ENCODE measurements at regions not wholly inside any gene's neighbourhood (a gene's known extent, or its start where the extent isn't known, plus 50 kb on each side); places are given as distances from the start of the nearest gene placed in this dataset.

DNA sequence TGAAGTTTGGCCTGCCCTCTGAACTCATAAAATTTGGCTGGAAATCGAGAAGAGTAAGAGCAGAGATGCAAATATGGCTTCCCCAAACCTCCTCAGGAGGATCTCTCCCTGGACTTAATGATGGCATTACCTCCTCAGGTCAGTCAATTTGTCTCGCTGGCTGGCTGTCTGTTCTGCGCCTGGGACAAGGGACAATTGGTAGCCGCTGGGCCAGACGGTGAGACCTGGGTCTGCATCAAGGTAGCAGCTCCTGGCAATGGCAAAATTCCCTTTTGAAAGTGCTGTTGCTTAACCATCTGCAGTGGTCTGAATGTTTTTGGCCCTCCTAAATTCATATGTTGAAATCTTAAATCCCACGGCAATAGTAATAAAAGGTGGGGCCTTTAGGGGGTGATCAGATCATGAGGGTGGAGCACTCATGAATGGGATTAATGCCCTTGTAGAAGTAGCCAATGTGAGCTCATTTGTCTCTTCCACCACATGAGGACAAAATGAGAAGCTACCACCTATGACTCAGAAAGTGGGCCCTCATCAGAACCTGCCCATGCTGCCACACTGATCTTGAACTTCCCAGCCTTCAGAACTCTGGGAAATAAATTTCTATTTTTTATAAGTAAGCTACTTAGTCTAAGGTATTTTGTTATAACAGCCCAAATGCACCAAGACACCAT, 439.3 kb upstream of the KLF4 start:
- TF ChIP-seq, protein P1, sequence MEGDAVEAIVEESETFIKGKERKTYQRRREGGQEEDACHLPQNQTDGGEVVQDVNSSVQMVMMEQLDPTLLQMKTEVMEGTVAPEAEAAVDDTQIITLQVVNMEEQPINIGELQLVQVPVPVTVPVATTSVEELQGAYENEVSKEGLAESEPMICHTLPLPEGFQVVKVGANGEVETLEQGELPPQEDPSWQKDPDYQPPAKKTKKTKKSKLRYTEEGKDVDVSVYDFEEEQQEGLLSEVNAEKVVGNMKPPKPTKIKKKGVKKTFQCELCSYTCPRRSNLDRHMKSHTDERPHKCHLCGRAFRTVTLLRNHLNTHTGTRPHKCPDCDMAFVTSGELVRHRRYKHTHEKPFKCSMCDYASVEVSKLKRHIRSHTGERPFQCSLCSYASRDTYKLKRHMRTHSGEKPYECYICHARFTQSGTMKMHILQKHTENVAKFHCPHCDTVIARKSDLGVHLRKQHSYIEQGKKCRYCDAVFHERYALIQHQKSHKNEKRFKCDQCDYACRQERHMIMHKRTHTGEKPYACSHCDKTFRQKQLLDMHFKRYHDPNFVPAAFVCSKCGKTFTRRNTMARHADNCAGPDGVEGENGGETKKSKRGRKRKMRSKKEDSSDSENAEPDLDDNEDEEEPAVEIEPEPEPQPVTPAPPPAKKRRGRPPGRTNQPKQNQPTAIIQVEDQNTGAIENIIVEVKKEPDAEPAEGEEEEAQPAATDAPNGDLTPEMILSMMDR (IDR thresholded peaks at IDR 0.05; ENCODE audit: low read length), result no peak
- no peak for TF ChIP-seq EZH2 (IDR thresholded peaks at IDR 0.05; ENCODE audit: borderline replicate concordance, low read length)

Measured in OCI-LY1 (cell line).